ENCODE measurements at regions not wholly inside any gene's neighbourhood (a gene's known extent, or its start where the extent isn't known, plus 50 kb on each side); places are given as distances from the start of the nearest gene placed in this dataset.

DNA sequence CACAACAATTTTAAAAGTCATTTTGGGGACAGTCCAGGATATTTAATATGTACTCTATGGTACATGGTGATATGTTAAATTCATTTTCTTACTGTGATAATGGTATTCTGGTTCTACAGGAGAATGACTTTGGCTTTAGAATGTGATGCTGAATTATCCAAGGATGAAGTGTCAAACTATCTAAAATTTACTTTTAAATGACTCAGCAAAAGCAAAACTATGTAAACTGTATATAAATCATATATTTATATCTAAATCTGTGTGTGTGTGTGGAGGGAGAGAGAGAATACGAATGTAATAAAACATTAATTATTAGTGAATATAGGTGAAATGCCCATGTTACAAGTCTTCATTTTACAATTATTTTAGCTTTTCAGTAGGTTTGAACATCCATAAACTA is 733.8 kb upstream of the CA10 start:
- TF ChIP-seq, protein P1, sequence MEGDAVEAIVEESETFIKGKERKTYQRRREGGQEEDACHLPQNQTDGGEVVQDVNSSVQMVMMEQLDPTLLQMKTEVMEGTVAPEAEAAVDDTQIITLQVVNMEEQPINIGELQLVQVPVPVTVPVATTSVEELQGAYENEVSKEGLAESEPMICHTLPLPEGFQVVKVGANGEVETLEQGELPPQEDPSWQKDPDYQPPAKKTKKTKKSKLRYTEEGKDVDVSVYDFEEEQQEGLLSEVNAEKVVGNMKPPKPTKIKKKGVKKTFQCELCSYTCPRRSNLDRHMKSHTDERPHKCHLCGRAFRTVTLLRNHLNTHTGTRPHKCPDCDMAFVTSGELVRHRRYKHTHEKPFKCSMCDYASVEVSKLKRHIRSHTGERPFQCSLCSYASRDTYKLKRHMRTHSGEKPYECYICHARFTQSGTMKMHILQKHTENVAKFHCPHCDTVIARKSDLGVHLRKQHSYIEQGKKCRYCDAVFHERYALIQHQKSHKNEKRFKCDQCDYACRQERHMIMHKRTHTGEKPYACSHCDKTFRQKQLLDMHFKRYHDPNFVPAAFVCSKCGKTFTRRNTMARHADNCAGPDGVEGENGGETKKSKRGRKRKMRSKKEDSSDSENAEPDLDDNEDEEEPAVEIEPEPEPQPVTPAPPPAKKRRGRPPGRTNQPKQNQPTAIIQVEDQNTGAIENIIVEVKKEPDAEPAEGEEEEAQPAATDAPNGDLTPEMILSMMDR (IDR thresholded peaks at IDR 0.05 in 4 of 5, conservative IDR thresholded peaks at IDR 0.05 in 1 of 5), result no peak
- TF ChIP-seq POLR2A (IDR thresholded peaks at IDR 0.05), result no peak
